Activated CD4-positive, alpha-beta memory T cell treated with anti-CD3 and anti-CD28 coated beads, Interleukin-2, amount 10 ng/mL, durations not matched to agents 7 days and 5 days (primary cell): ENCODE measurements at regions not wholly inside any gene's neighbourhood (a gene's known extent, or its start where the extent isn't known, plus 50 kb on each side); places are given as distances from the start of the nearest gene placed in this dataset.

Experiments used
- CTCF ChIA-PET: fragments of 350-600 bp; sonication (Branson Sonifier 250); formaldehyde crosslinking; loops from one replicate; lab custom pipeline; 2021; ENCODE audit warnings: antibody characterized with exemption, inconsistent platforms; lab: Charles Lee
- POLR2A ChIA-PET: fragments of 350-600 bp; sonication (Branson Sonifier 250); formaldehyde crosslinking; loops from one replicate; lab custom pipeline; 2021; ENCODE audit warnings: antibody characterized with exemption; lab: Charles Lee
- DNase-seq: peaks from one replicate; pipeline ENCODE4 v3.0.0-alpha.2; 2020
- H3K27ac Mint-ChIP-seq: one replicate; pipeline ENCODE4 v1.8.0; 2021; ENCODE audit warnings: mild to moderate bottlenecking, mixed read lengths
- H3K27me3 Mint-ChIP-seq: one replicate; pipeline ENCODE4 v1.8.0; 2021; ENCODE audit warnings: mixed read lengths
- H3K36me3 Mint-ChIP-seq: one replicate; pipeline ENCODE4 v1.8.0; 2021; ENCODE audit warnings: low read depth, mixed read lengths
- H3K4me1 Mint-ChIP-seq: one replicate; pipeline ENCODE4 v1.8.0; 2021; ENCODE audit warnings: mixed read lengths
- H3K4me3 Mint-ChIP-seq: one replicate; pipeline ENCODE4 v1.8.0; 2021; ENCODE audit warnings: mild to moderate bottlenecking, mixed read lengths
- H3K9me3 Mint-ChIP-seq: one replicate; pipeline ENCODE4 v1.8.0; 2021; ENCODE audit warnings: mixed read lengths

DNA sequence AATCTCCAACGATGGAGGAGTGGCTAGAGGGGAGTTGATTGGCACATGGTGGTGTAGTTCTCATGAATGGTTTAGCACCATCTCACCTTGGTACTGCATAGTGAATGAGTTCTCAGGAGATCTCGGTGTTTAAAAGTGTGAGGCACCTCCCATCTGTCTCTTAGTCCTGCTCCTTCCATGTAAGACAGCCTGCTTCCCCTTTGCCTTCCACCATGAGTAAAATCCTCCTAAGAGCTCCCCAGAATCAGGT is 428.8 kb upstream of the MAF start:
- peaks cover 13% of the 10 kb centered on the region for H3K27me3 Mint-ChIP-seq
- POLR2A ChIA-PET, result interaction anchor here (1.1 kb wide), 1 partner anchor 11 kb away, joined by 3 read pairs; no protein-coding TSS in a partner anchor
- H3K4me1 Mint-ChIP-seq, result peaks cover 12% of the 10 kb centered on the region
- H3K4me3 Mint-ChIP-seq, result no peak overlapping the region
- no peaks in the 10 kb centered on the region for H3K36me3 Mint-ChIP-seq
- H3K27ac Mint-ChIP-seq, result no peak overlapping the region
- peaks cover 9% of the 10 kb centered on the region for H3K9me3 Mint-ChIP-seq
- DNase-seq, result no peak
- CTCF ChIA-PET, result interaction anchor here (0.6 kb wide), 1 partner anchor 859 kb away, joined by 3 read pairs; no protein-coding TSS in a partner anchor

DNA sequence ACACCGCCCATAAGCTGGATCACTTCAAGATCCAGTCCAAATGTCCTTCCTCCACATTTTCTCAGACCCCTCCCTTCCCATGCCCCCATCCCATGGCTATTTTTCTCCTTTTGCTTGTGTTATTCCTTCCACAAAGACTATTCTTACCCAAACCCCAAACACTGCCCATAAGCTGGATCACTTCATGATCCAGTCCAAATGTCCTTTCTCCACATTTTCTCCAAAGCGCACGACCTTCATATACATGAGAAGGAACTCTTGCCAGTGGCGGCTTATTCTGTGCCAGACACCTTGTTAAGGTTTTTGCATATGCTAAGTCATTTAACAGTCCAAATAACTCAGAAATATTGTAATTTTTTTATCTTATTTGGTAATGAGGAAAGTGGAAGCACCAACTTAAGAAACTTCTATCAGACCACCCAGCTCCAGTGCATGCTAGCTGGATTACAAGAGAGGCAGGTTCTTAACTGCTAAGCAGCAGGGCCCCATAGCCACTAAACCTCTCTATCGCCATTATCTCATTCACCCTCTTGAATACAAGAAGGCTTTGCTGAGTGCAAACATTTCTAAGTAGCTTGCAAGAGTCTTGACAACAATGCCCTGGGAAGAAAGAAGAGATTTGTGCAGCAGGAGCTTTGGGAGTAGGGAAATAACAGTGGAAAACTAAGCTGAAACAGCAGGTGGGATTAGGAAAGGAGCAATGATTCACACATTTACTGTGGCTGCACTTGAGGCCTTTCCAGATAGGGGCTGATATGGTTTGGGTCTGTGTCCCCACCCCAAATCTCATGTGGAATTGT is 428.2 kb upstream of the MAF start:
- peaks cover 12% of the 10 kb centered on the region for H3K4me1 Mint-ChIP-seq
- ChIA-PET POLR2A (interaction anchor here (1.1 kb wide), 1 partner anchor 10 kb away, joined by 3 read pairs; no protein-coding TSS in a partner anchor), CTCF (no interaction called here)
- H3K27me3 Mint-ChIP-seq, result peaks cover 13% of the 10 kb centered on the region
- H3K9me3 Mint-ChIP-seq, result peaks cover 4% of the 10 kb centered on the region
- no peak overlapping the region for H3K27ac Mint-ChIP-seq
- H3K36me3 Mint-ChIP-seq, result no peaks in the 10 kb centered on the region
- no peak for DNase-seq
- no peak overlapping the region for H3K4me3 Mint-ChIP-seq

DNA sequence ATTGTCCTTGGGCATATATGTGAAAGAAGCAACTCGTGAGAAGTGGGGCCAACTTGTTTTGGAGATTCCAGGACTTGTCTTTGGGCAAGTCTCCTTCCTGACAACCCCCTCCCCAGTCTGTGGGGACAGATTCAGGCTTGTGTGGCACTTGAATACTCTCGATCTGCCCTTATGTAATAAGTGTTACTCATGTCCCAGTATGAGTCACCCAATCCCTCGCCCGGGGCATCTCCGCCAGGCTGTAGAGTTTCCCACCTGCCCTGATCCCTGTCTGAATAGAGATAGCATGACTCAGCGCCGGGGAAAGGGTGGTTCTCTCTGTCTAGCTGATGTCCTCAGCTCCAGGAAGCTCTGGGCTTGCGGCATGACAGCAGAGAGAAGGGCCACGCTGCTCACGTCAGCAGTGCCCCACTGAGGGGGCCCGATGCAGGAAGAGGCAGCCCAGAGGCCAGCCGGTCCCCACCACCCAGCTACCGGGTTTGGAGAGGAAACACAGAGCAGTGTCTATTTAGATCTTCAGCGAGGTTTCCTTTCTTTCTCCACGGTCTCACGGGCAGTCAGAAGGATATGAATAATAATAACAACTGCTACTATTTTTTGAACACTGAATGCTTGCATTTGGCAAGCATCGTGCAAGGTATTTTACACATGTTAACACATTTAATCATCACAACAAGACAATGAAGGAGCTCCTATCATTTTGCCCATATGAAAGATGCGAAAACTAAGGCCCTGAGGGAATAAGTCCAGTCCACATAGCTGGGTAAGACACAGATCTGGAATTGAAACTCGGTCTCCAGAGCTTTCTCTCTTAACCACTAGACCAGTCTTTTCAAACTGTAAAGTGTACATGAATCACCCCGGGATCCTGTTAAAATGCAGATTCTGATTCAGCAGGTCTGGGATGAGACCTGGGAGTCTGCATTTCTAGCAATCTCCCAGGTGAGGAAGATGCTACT is 426.7 kb upstream of the MAF start:
- POLR2A ChIA-PET, result interaction anchor here (1.0 kb wide), 1 partner anchor 425 kb away, joined by 3 read pairs; no protein-coding TSS in a partner anchor
- CTCF ChIA-PET, result no interaction called here
- no peaks in the 10 kb centered on the region for H3K36me3 Mint-ChIP-seq
- H3K4me1 Mint-ChIP-seq, result peaks cover 12% of the 10 kb centered on the region
- peak; percentile 72 for DNase-seq
- H3K9me3 Mint-ChIP-seq, result no peaks in the 10 kb centered on the region
- H3K27me3 Mint-ChIP-seq, result peaks cover 13% of the 10 kb centered on the region
- peak overlapping the region; percentile 34 for H3K4me3 Mint-ChIP-seq
- peak overlapping the region; percentile 10 for H3K27ac Mint-ChIP-seq

DNA sequence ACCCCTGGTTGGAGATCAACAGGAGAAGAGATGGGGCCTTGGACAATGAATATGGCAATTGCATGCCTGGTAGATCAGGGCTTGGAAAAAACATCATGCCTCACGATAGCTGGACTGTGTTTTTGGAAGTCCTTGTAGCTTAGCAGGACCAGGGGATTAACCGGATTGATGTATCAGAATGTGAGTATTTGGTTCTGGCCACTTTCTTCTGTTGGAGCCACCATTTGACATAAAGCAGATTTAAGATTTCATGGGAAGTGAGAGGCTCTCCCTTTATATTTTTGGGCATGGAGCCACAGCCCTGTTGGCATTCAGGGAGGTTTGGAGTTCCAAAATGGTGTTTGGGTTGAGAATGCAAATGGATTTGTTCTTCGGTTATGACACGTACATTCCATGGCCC is 424.7 kb upstream of the MAF start:
- POLR2A ChIA-PET, result no interaction called here
- H3K4me3 Mint-ChIP-seq, result no peak overlapping the region
- H3K4me1 Mint-ChIP-seq, result peaks cover 12% of the 10 kb centered on the region
- no peak overlapping the region for H3K27ac Mint-ChIP-seq
- no peak for DNase-seq
- no peaks in the 10 kb centered on the region for H3K36me3 Mint-ChIP-seq
- no peaks in the 10 kb centered on the region for H3K9me3 Mint-ChIP-seq
- CTCF ChIA-PET, result no interaction called here
- H3K27me3 Mint-ChIP-seq, result peaks cover 4% of the 10 kb centered on the region

DNA sequence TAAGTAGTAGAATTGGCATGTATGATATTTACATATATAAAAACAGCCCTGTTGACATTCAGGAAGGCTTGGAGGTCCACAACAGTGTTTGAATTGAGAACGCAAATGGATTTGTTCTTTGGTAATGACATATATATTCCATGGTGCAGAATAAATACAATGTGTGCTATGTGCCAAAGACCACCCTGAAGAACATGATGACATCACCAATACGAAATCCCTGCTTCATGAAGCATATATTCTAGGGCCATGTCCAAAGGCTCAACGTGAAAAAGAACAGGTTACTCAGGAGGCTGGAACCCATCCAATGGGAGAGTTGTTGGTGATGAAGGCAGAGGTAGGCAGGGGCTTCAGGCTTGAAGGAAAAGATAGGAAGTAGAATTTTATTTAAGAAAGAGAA is 423.9 kb upstream of the MAF start:
- Mint-ChIP-seq H3K27ac (no peak overlapping the region), H3K27me3 (peaks cover 4% of the 10 kb centered on the region), H3K4me1 (peaks cover 12% of the 10 kb centered on the region), H3K4me3 (no peak overlapping the region), H3K36me3 (no peaks in the 10 kb centered on the region), H3K9me3 (no peaks in the 10 kb centered on the region)
- POLR2A ChIA-PET, result no interaction called here
- CTCF ChIA-PET, result no interaction called here
- no peak for DNase-seq

DNA sequence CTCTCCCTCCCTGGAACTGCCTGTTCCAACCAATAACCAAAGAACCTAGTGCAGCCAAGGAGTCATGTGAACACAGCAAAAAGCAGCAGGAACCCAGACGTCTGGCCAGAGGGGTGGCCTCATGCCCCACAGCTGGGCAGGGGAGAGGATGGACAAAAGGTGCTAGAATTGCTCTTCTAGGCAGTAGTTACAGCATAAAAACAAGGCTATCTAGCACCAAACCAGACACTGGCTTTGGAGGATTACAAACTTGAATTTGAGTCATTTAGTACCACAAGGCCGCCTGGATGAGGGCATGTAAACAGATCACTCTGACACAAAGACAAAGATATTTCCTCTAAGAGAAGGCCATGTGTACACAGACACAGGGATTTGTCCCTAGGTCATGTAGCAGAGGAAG is 423.3 kb upstream of the MAF start:
- Mint-ChIP-seq H3K27me3 (peaks cover 4% of the 10 kb centered on the region), H3K27ac (no peak overlapping the region), H3K4me1 (peaks cover 12% of the 10 kb centered on the region), H3K4me3 (no peak overlapping the region), H3K36me3 (no peaks in the 10 kb centered on the region), H3K9me3 (no peaks in the 10 kb centered on the region)
- POLR2A ChIA-PET, result no interaction called here
- CTCF ChIA-PET, result no interaction called here
- DNase-seq, result no peak

DNA sequence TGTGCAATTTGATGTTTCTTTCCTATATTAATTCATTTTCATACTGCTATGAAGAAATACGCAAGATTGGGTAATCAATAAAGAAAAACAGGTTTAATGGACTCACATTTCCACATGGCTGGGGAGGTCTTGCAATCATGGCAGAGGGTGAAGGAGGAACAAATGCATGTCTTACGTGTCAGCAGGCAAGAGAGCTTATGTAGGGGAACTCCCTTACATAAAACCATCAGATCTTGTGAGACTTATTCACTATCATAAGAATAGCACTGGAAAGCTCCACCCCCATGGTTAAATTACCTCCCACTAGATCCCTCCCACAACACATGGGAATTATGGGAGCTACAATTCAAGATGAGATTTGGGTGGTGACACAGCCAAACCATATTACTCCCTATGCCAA is 418.9 kb upstream of the MAF start:
- Mint-ChIP-seq H3K27me3 (no peaks in the 10 kb centered on the region), H3K4me1 (no peaks in the 10 kb centered on the region)

DNA sequence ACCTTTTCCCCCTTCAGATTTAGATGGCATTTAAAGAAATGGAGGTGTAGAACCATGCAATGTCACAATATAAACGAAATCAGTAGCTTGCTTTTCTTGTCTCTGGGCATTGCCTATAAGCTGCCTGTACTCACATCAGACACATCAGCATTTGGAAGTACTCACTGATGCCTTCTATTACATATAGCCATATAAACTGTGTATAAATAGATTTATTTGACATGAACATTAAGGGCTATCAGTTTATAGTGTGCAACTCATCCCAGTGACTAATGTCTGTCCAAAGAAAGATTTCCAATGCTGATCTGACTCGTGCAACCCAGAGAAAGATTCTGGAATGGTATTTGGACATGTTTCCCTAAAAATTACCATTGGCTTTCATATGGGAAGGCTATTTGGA is 417.9 kb upstream of the MAF start:
- no peak overlapping the region for H3K4me3 Mint-ChIP-seq
- H3K36me3 Mint-ChIP-seq, result no peaks in the 10 kb centered on the region
- ChIA-PET POLR2A (interaction anchor here (0.9 kb wide), 1 partner anchor 11 kb away, joined by 3 read pairs; no protein-coding TSS in a partner anchor), CTCF (interaction anchor here (0.6 kb wide), 1 partner anchor 566 kb away, joined by 3 read pairs; no protein-coding TSS in a partner anchor)
- DNase-seq, result no peak
- H3K27me3 Mint-ChIP-seq, result no peaks in the 10 kb centered on the region
- H3K4me1 Mint-ChIP-seq, result no peaks in the 10 kb centered on the region
- H3K9me3 Mint-ChIP-seq, result no peaks in the 10 kb centered on the region
- no peak overlapping the region for H3K27ac Mint-ChIP-seq

More for the DNA sequence above, 418.9 kb upstream of the MAF start:
- Mint-ChIP-seq H3K36me3 (no peaks in the 10 kb centered on the region), H3K9me3 (no peaks in the 10 kb centered on the region), H3K27ac (no peak overlapping the region), H3K4me3 (no peak overlapping the region)
- no peak for DNase-seq
- CTCF ChIA-PET, result no interaction called here
- POLR2A ChIA-PET, result no interaction called here

DNA sequence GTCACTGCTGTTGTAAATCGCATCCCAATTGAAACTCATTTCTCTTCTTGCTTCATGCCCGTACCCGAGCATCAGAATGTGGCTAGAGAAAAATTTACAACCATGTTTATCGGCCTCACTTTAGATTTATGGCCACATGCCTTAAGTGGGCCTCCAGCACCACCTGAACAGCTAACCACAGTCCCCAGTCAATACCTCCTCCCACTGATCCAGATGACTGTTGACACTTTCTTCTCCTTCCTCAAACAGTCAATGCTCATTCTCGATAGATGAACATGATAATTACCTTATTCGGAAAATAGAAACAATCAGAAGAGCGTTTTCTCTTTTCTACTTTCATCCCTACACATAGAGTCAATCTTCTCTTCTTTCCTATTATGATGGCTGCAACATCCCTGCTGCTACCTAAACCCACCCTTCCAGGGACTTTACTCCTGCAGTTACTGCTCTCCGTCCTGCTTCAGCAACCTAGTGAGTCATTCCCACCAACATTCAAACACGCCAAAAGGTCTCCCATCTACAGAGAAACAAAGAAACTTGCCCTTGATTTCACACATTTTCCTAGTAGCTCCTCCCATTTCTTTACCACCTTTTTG is 416.3 kb upstream of the MAF start:
- CTCF ChIA-PET, result no interaction called here
- POLR2A ChIA-PET, result no interaction called here
- DNase-seq, result no peak
- Mint-ChIP-seq H3K9me3 (no peaks in the 10 kb centered on the region), H3K27me3 (no peaks in the 10 kb centered on the region), H3K36me3 (no peaks in the 10 kb centered on the region), H3K4me3 (no peak overlapping the region), H3K27ac (no peak overlapping the region), H3K4me1 (no peaks in the 10 kb centered on the region)

DNA sequence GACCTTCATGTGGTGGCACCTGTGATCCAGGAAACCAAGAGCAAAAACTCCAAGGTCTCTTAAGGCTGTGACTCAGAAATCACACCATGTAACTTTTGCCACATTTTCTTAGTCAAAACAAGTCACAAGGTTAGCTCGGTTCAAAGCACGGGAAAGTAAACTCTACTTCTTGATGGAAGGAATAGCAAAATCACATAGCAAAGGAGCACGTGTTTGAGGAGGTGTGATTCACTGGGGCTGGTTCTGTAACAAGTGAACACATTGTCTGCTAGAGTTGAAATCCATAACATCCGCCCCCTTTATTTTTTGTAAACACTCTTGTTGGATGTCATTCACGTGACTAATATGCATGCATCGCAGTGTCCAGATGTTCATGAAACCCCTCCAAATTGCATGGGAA is 415.0 kb upstream of the MAF start:
- no peak for DNase-seq
- no peak overlapping the region for H3K27ac Mint-ChIP-seq
- no peaks in the 10 kb centered on the region for H3K36me3 Mint-ChIP-seq
- H3K4me3 Mint-ChIP-seq, result no peak overlapping the region
- H3K27me3 Mint-ChIP-seq, result peaks cover 3% of the 10 kb centered on the region
- H3K4me1 Mint-ChIP-seq, result no peaks in the 10 kb centered on the region
- CTCF ChIA-PET, result no interaction called here
- POLR2A ChIA-PET, result no interaction called here
- no peaks in the 10 kb centered on the region for H3K9me3 Mint-ChIP-seq

DNA sequence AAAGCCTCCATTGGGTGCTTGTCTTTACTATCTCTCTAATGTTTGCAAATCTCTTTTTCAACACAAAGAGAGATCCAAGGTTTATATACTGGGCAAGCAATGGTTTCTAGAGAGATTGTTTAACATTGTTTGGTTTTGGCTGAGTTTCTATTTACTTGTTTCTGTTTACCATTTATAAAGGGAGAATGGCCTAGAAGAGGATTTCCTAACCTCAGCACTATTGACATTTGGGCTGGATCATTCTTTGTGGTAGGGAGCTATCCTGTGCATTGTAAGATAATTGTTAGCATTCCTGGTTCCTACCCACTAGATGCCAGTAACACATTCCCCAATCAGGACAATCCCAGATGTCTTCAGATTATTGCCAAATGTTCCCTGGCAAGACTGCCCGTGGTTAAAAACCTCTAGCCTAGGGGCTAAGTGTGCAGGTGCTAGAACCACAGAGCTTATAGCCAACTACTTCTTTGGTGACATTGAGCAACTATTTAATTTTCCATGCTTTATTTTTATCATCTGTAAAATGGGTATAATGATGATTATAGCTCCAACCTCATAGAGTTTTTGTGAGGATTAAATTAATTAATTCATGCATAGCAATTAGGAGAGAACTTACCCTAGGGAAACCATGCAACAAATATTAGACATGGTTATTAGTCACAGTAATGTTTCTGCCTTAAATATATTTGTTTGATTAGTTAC is 413.9 kb upstream of the MAF start:
- Mint-ChIP-seq H3K27me3 (peaks cover 5% of the 10 kb centered on the region), H3K27ac (no peak overlapping the region), H3K4me1 (no peaks in the 10 kb centered on the region), H3K36me3 (no peaks in the 10 kb centered on the region), H3K9me3 (no peaks in the 10 kb centered on the region), H3K4me3 (no peak overlapping the region)
- ChIA-PET CTCF (no interaction called here), POLR2A (no interaction called here)
- no peak for DNase-seq

DNA sequence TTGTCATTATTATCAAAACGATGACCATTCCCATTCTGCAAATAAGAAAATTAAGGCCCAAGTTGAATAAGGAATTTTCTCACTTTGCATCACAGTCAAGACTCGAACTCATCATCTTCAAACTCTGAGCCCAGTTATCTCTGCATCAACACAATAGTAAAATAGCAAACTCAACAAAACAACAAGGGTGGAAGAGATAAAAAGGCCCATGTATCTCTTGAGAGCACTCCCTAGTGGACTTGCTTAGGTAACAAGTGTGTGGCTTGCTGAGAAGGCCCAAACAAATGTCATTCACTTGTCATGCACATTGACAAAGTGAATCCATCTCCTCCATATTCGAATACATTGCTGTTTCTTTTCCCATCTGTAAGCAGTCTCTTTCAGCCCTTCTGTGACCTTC is 412.0 kb upstream of the MAF start:
- Mint-ChIP-seq H3K9me3 (no peaks in the 10 kb centered on the region), H3K36me3 (no peaks in the 10 kb centered on the region)
- CTCF ChIA-PET, result no interaction called here

More for the DNA sequence above, 412.0 kb upstream of the MAF start:
- Mint-ChIP-seq H3K4me1 (no peaks in the 10 kb centered on the region), H3K27me3 (peaks cover 7% of the 10 kb centered on the region), H3K4me3 (no peak overlapping the region), H3K27ac (no peak overlapping the region)
- no peak for DNase-seq
- POLR2A ChIA-PET, result no interaction called here
